ENCODE measurements at regions not wholly inside any gene's neighbourhood (a gene's known extent, or its start where the extent isn't known, plus 50 kb on each side); places are given as distances from the start of the nearest gene placed in this dataset.

DNA sequence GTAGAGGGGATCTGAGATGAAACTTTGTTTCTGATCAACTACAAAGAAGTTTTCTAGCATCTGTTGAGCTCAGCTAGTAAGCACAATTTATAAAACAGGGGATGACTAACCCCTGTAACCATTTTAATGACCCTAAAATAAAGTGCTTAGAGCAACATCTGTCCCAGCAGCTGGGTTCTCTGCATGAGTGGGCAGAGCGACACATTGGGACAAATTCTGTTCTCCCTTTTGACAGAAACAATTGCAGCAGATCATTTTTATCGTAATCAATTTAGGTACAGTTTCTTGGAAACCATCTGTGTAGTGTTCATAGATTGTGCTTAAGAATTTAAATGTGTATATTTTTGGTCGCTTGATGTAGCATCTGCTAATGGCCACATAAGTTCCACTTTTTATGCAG is 678.0 kb downstream of the RNF144A start:
- no peak for DNase-seq
- Mint-ChIP-seq H3K36me3 (ENCODE audit: low read depth) (no peaks in the 10 kb centered on the region), H3K9me3 (no peaks in the 10 kb centered on the region), H3K4me1 (ENCODE audit: low read depth) (peaks cover 26% of the 10 kb centered on the region), H3K27ac (no peak overlapping the region), H3K27me3 (no peaks in the 10 kb centered on the region), H3K4me3 (no peak overlapping the region)
- TF ChIP-seq, protein P1, sequence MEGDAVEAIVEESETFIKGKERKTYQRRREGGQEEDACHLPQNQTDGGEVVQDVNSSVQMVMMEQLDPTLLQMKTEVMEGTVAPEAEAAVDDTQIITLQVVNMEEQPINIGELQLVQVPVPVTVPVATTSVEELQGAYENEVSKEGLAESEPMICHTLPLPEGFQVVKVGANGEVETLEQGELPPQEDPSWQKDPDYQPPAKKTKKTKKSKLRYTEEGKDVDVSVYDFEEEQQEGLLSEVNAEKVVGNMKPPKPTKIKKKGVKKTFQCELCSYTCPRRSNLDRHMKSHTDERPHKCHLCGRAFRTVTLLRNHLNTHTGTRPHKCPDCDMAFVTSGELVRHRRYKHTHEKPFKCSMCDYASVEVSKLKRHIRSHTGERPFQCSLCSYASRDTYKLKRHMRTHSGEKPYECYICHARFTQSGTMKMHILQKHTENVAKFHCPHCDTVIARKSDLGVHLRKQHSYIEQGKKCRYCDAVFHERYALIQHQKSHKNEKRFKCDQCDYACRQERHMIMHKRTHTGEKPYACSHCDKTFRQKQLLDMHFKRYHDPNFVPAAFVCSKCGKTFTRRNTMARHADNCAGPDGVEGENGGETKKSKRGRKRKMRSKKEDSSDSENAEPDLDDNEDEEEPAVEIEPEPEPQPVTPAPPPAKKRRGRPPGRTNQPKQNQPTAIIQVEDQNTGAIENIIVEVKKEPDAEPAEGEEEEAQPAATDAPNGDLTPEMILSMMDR (IDR thresholded peaks at IDR 0.05) = no peak
- intact Hi-C loops (cut with micrococcal nuclease) = no loop called here
- CTCF ChIA-PET = interaction anchor here (1.0 to 1.8 kb wide), 6 partner anchors 10 to 231 kb away, joined by 3 to 9 read pairs (median 6); no protein-coding TSS in a partner anchor
- ATAC-seq = peak; percentile 4
- POLR2A ChIA-PET = interaction anchor here (0.6 to 1.6 kb wide), 4 partner anchors 10 to 76 kb away, joined by 3 to 6 read pairs (median 3); no protein-coding TSS in a partner anchor

DNA sequence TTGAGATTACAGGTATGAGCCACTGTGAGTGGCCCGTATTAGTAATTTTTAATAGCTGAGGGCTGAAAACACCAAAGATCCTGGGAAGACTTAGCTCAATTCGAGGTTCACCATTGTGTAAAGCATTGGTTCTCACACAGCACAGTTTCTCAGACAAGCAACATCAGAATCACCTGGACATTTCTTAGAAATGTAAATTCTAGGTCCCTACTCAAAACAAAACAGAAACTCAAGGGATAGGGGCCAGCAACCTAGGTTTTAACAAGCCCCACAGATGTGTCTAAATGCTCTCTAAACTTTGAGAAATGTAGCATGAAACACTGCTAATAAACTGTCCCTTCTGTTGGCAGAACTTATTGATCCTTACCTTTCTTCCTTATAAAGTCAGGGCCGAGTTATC is 681.2 kb downstream of the RNF144A start:
- no peak overlapping the region for H3K4me3 Mint-ChIP-seq
- ChIA-PET CTCF (interaction anchor here (0.5 to 1.5 kb wide), 7 partner anchors 9 to 108 kb away, joined by 3 to 4 read pairs (median 3); no protein-coding TSS in a partner anchor), POLR2A (no interaction called here)
- intact Hi-C loops (cut with micrococcal nuclease) = no loop called here
- TF ChIP-seq, protein P1 (IDR thresholded peaks at IDR 0.05) = no peak
- DNase-seq (no peak), ATAC-seq (peak; percentile 47)
- H3K27ac Mint-ChIP-seq = no peak overlapping the region
- H3K9me3 Mint-ChIP-seq = no peaks in the 10 kb centered on the region
- H3K36me3 Mint-ChIP-seq (ENCODE audit: low read depth) = no peaks in the 10 kb centered on the region
- H3K4me1 Mint-ChIP-seq (ENCODE audit: low read depth) = peaks cover 17% of the 10 kb centered on the region
- no peaks in the 10 kb centered on the region for H3K27me3 Mint-ChIP-seq

DNA sequence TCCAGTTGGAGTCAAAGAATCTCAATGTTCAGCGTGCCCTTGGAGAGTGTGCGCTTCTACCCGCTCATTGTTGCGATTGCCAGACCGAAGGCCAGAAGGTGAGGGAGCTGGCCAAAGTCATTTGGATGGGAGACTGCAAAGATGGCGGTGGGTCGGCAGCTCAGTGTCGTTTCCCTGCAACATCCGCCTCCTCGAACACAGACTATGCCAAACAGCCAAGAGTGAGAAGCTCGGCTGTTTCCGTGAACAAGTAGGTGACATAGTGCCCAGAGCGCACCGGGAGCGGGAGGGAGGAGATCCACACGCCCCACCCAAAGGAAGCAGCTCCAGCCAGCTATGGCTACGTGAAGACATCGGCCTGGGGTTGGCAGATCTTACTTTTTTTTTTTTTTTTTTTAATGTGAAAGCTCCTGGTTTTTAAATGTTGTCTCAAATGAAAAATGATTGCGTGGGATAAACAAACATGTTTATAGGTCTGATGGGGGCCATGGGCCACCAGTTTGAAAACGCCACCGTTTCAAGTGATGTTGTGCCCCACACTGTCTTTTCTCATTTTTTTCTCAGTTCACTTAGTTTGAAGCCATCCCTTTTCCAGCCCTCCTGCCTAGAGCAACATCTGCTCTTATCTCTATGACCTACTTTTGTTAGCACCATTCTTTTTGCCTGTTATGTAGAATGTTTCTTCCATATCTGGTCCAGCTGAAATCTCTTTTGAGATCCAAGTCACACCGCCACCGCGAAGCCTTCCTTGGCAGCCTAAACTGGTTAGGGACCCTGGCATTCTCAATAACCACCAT is 682.4 kb downstream of the RNF144A start:
- intact Hi-C loops (cut with micrococcal nuclease) = no loop called here
- Mint-ChIP-seq H3K27ac (no peak overlapping the region), H3K36me3 (ENCODE audit: low read depth) (no peaks in the 10 kb centered on the region), H3K9me3 (no peaks in the 10 kb centered on the region), H3K4me3 (no peak overlapping the region), H3K27me3 (no peaks in the 10 kb centered on the region), H3K4me1 (ENCODE audit: low read depth) (peaks cover 16% of the 10 kb centered on the region)
- CTCF ChIA-PET = interaction anchor here (0.8 to 1.5 kb wide), 5 partner anchors 8 to 38 kb away, joined by 3 to 4 read pairs (median 3); no protein-coding TSS in a partner anchor
- TF ChIP-seq, protein P1 (IDR thresholded peaks at IDR 0.05) = no peak
- POLR2A ChIA-PET = interaction anchor here (0.8 to 1.3 kb wide), 2 partner anchors 10 to 144 kb away, joined by 4 read pairs; no protein-coding TSS in a partner anchor
- ATAC-seq (no peak), DNase-seq (no peak)

DNA sequence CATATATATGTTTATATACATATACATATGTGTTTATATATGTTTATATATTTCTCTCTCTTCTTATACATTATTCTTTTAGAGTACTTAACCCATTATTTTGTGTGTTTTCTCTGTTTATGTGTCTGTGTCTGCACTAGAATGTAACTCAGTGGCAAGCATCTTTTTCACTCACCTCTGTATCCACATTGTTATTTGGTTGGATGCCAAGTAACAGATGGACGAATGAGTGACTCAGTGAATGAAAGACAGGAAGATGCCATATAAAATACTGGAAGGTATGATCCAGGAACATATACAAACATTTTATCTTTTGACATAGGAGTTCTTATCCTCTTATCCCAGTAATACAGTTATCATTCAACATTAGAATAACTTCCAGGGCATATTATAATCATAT is 684.8 kb downstream of the RNF144A start:
- ATAC-seq = no peak
- CTCF ChIA-PET = no interaction called here

More for the DNA sequence above, 684.8 kb downstream of the RNF144A start:
- H3K9me3 Mint-ChIP-seq = no peaks in the 10 kb centered on the region
- H3K36me3 Mint-ChIP-seq (ENCODE audit: low read depth) = no peaks in the 10 kb centered on the region
- no peak for DNase-seq
- H3K4me1 Mint-ChIP-seq (ENCODE audit: low read depth) = peaks cover 16% of the 10 kb centered on the region
- POLR2A ChIA-PET = no interaction called here
- H3K27ac Mint-ChIP-seq = no peak overlapping the region
- H3K4me3 Mint-ChIP-seq = no peak overlapping the region
- intact Hi-C loops (cut with micrococcal nuclease) = no loop called here
- H3K27me3 Mint-ChIP-seq = no peaks in the 10 kb centered on the region
- TF ChIP-seq, protein P1 (IDR thresholded peaks at IDR 0.05) = no peak
